Gastrocnemius medialis (tissue), 4 donors: ENCODE measurements at regions not wholly inside any gene's neighbourhood (a gene's known extent, or its start where the extent isn't known, plus 50 kb on each side); places are given as distances from the start of the nearest gene placed in this dataset.

Source experiments
- POLR2A ChIP-seq, 2 donors: fragments of 450-650 bp; IDR thresholded peaks; one replicate each; pipeline ENCODE4 v1.6.1; 2017; ENCODE audit warnings: antibody characterized with exemption in 2 of 2, mild to moderate bottlenecking in 2 of 2, moderate library complexity in 2 of 2
- TF ChIP-seq, protein P1 (sequence below), 5 experiments: fragments of 450-650 bp in 3 of 5; fragments of 200-600 bp in 2 of 5; sonication (generic) in 2 of 5; IDR thresholded peaks in 4 of 5; conservative IDR thresholded peaks in 1 of 5; 1 replicate in 4 of 5; 2 replicates in 1 of 5; pipeline ENCODE4 v1.5.1; 2016 to 2019; ENCODE audit warnings: antibody characterized with exemption in 5 of 5, mild to moderate bottlenecking in 3 of 5, moderate library complexity in 3 of 5

DNA sequence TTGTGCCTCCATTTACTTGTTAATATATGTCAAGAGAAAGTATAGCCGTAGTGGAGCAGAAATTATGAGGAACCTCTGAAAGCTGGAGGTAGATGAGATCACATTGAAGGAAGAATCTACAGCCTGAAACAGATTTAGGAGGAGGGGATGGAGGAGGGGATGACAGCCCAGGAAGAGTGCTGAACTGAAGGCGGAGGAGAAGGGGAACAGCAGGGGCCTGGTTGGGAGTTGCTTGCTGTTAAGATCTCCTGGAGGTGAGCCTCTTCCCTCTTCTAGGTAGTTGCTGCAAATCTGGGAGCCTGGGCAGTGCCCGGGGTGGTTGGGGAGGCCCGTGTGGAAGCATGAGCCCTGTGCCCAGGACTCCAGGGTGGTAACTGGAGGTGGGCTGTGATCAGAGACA is 111.8 kb upstream of the SEMA6A start:
- TF ChIP-seq, protein P1, sequence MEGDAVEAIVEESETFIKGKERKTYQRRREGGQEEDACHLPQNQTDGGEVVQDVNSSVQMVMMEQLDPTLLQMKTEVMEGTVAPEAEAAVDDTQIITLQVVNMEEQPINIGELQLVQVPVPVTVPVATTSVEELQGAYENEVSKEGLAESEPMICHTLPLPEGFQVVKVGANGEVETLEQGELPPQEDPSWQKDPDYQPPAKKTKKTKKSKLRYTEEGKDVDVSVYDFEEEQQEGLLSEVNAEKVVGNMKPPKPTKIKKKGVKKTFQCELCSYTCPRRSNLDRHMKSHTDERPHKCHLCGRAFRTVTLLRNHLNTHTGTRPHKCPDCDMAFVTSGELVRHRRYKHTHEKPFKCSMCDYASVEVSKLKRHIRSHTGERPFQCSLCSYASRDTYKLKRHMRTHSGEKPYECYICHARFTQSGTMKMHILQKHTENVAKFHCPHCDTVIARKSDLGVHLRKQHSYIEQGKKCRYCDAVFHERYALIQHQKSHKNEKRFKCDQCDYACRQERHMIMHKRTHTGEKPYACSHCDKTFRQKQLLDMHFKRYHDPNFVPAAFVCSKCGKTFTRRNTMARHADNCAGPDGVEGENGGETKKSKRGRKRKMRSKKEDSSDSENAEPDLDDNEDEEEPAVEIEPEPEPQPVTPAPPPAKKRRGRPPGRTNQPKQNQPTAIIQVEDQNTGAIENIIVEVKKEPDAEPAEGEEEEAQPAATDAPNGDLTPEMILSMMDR (IDR thresholded peaks at IDR 0.05 in 4 of 5, conservative IDR thresholded peaks at IDR 0.05 in 1 of 5), result no peak
- TF ChIP-seq POLR2A (IDR thresholded peaks at IDR 0.05), result no peak
